GM10266 (cell line): ENCODE measurements at regions not wholly inside any gene's neighbourhood (a gene's known extent, or its start where the extent isn't known, plus 50 kb on each side); places are given as distances from the start of the nearest gene placed in this dataset.

Experiments
- DNase-seq: peaks from one replicate; pipeline ENCODE4 v3.0.0; 2012; ENCODE audit errors: extremely low spot score
- CTCF ChIP-seq: IDR thresholded peaks from 2 replicates; pipeline ENCODE4 v1.5.1; 2012; ENCODE audit warnings: mild to moderate bottlenecking, low read depth; ENCODE audit not compliant: control insufficient read depth, insufficient read depth; ENCODE audit errors: missing control alignments

GRCh38 chr7:132687016-132687415 is 110.7 kb upstream of the PLXNA4 start:
- no peak for DNase-seq
- TF ChIP-seq CTCF = no peak

DNA sequence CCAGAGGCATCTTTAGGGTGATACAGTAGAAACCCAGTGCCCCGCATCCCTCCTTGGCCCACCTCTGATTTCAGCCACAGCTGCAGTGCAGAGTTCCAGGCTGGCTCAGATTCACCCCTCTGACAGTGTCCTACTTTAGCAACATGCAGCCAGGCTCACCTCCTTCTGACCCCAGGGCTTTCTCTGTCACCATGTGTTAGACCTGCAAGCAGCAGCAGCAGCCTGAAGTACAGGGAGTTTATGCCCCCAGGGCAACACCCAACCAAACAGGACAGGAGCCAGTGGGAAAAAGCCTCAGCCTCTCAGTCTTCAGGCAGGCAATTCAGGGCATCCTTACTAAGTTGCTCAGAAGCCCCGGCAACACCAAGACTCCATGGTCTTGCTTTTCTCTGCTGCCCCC is 109.0 kb upstream of the PLXNA4 start:
- no peak for DNase-seq
- no peak for TF ChIP-seq CTCF

DNA sequence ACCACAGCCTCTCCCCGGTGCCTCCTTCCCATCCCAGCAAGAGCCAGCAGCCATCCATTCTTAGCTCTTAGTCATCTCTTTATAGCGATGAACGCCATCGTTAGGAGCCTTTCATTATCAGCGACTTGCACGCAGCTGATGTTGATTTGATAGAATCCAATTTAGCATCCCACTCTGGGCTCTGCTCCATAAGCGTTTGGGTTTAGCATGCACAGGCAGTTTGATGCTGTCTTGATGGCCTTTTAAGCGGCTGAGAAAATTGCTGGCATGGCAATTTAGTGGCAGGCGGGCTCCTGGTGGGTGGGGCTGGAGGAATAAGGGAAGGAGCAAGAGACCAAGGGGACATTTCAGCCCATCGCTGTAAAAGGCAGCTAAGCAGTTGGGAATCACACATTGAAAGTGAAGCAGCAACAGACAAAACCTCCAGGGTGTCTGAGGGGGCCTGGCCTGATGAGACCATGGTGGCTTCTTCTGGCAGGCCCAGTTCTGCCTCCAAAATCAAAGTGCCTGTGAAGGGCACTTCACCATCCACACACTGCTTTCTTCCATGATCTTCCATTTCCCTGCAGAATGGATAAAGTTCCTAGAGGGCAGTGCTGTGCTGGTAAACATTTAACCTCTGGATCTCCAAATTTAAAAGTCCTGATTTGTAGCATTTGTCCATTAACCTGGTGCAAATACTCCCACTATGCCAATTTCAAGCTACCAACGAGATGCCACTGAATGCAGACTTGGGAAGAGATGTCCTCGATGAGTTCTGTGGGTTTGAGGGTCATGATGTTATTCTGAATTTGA is 107.8 kb upstream of the PLXNA4 start:
- DNase-seq = no peak
- TF ChIP-seq CTCF = no peak

DNA sequence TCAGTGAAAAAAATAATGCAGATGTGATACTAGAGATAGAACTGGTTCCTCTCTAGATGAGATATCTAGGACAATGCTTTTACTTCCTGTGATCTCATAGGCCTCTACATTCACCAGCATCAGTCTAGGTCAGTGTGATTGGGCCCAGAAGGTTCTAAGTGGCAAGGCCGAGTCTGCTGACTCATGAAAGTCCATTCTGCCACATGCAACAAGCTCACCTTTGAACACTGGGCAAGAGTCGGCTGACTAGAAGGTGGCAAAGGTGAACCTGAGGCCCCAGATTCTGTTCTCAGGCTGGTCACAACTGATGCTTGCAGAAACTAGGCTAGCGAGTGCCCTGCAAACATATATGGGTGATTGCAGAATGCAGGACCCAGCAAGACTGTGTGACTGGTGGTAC is 105.7 kb upstream of the PLXNA4 start:
- no peak for DNase-seq
- no peak for TF ChIP-seq CTCF

GRCh38 chr7:132680590-132680989 is 104.3 kb upstream of the PLXNA4 start:
- peak; percentile 18 for DNase-seq

DNA sequence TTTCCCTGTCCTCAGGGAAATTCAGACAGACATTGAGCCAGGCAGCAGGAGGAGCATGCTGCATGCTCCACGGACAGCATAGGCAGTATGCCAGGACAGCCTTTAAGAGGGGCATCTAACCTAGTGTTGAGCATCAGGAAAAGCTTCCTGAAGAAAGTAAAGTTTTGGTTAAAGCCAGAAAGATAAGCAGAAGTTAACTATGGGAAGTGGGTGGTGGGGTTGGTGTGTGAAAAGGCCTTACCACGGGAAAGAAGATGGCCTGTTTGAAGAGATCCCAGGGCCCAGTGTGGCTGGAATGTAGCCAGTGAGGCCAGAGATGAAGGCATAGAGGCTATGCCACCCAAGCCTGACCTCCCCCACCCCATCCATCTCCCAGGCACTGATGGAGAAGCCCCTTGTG is 102.4 kb upstream of the PLXNA4 start:
- no peak for DNase-seq
- TF ChIP-seq CTCF = no peak

More at GRCh38 chr7:132680590-132680989, 104.3 kb upstream of the PLXNA4 start:
- no peak for TF ChIP-seq CTCF

DNA sequence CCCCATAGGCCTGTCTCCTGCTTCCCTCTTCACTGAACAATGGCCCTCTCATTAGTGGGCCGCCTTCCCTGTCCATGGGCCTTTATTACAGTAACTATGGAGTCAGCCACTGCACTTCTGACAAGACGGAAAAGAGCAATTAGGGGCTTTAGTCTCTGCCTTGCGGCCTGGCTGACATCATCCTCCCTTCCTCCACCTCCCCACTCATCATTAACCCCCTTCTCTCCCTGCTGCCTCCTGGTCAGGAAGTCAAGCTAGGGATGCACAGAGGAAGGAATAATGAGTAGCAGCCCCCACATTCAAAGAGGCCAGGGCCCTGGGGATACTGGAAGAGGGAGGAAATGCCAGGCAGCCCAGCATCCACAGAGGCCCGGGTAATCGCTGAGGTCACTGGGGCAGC is 101.6 kb upstream of the PLXNA4 start:
- TF ChIP-seq CTCF = no peak
- no peak for DNase-seq
